HUDEP-2 (cell line): ENCODE measurements at regions not wholly inside any gene's neighbourhood (a gene's known extent, or its start where the extent isn't known, plus 50 kb on each side); places are given as distances from the start of the nearest gene placed in this dataset.
"Not testable (repeated sequence)": the region's sequence is repeated elsewhere in the genome, so short reads cannot be mapped to it uniquely, and the experiment has no call there.

Source experiments
- DNase-seq, 76 experiments: peaks; one replicate each; lab custom pipeline; 2025; ENCODE audit not compliant: unreplicated experiment in 76 of 76; lab: John Stamatoyannopoulos, UW

- DNase-seq: no peak
Measured at GRCh38 chr6:145273136-145273535, 462.2 kb downstream of the EPM2A start.

DNA sequence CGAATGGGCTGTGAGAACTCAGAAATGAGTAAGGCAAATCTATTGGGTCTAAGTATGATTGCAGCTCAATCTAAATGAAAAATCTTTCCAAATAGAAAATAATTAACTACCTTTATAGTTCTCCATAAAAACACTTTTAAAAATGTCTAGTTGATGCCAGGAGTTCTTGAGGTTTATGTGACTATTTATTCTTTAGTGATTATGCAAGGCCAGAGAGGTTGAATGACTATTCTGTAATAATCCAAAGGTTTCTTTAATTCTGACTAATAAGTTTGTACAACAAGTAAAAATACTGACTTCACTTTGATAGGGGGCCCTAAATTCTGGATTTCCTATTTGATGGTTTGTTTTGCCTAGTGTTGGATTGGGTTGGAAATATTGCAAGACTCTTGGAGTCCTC, 461.2 kb downstream of the EPM2A start:
- no peak for DNase-seq

DNA sequence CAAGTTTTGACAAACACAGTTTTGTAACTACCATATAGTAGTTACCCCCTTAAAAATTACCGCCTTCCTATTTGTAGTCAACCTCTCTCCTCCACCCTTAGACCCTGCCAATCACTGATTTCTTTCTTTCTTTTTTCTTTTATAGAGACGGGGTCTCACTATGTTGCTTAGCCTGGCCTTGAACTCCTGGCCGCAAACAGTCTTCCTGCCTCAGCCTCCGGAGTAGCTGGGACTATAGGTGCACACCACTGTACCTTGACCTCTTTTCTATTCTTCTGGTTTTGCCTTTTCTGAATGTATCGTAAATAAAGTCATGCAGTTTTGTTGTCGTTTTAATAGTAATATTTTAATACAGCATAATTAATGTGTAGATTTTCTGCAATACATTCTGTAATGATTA, 460.3 kb downstream of the EPM2A start:
- DNase-seq: no peak

DNA sequence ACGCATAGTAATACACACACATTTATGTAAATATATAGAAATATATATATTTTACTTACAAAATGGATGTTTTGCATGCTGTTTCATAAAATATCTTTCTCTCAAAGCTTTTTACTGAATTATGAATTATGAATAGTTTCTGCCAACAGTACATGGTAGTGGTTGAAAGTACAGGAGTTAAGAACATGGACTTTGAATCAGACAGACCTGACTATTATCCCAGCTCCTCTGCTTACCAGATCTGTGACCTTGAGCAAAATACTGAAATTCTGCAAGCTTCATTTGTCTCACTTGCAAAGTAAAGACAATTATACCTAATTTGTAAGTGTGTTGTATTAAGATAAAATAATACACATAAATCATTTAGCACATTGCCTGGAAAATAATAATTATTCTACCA, 459.5 kb downstream of the EPM2A start:
- DNase-seq: no peak

DNA sequence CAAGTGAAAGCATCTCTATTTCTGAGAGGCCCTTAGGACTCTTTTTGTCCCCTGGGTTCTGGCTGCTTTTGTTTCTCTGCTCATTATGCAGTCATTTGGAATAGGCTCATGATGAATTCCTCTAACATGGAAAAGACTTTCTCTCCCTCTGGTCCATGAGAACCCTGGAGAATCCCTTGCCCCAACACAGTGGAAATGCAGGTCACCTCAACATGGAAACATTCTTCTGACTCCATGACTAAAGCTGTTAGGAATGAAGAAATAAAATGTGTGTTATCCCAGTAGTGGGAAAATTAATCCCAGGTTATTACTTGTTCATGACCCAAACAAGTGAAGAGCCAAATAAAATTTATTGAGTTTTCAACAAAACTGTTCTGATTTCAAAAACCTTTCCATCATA, 458.6 kb downstream of the EPM2A start:
- no peak for DNase-seq

DNA sequence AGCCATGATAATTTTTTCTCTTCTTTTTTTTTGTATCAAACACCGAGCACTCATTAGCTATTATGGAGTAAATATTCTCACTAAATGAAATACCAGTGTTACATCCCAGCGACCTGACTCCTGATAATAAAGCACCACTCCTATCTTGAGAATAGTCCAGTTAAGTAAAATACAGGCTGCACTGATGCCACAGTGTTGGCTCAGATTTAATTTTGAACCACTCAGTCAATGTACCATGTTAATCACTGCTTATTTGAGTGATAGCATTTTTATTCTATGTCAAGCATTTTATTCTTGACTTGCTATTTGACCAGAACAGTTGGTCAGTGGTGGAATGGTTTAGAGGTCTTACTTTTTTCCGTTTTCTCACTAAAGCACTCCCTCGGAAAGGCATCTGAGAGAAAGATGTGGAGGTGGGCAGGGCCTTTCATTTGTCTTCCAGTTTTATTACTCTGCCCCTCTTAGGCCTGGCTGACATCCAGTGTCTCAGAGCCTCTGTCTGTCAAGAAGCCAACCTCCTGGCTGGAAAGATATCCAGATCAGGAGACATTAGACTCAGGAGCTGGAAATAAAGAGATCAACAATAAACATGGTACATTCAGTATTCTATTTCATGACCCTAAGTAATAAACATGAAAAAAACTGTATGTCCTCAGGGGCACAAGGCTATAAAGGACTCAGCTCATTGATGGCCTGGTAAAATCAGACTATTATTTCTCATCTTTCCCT, 457.8 kb downstream of the EPM2A start:
- no peak for DNase-seq

GRCh38 chr6:145278163-145278807, 457.0 kb downstream of the EPM2A start:
- no peak for DNase-seq

GRCh38 chr6:145279551-145279950, 455.8 kb downstream of the EPM2A start:
- DNase-seq: no peak

GRCh38 chr6:145279993-145280392, 455.3 kb downstream of the EPM2A start:
- no peak for DNase-seq

DNA sequence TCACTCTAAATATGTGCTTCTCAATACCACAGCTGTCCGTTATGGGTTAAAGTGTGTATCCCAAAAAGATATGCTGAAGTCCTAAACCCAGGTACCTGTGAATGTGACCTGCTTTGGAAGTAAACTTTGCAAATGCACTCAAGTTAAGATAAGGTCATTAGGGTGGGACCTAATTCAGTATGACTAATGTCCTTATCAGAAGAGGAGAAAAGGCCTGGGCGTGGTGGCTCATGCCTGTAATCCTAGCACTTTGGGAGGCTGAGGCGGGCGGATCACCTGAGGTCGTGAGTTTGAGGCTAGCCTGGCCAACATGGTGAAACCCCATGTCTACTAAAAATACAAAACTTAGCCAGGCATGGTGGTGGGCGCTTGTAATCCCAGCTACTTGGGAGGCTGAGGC, 452.1 kb downstream of the EPM2A start:
- not testable (repeated sequence) for DNase-seq

DNA sequence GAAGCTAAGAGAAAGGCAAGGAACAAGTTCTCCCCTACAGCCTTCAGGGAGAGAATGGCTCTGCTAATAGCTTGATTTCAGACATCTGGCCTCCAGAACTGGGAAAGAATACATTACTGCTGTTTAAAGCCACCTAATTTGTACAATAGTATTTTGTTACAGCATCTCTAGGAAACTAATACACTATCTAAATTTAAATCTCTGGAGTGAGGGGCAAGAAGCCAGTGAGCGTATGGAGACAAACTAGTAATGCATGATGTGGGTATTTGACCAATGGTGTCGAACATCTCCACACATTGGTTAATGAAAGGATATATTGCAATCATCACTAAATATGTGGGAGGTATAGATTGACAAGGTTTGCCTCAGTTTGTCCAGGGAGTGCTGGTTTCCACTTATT, 451.5 kb downstream of the EPM2A start:
- DNase-seq: no peak

- no peak for DNase-seq
Measured at GRCh38 chr6:145286916-145287315, 448.4 kb downstream of the EPM2A start.

- no peak for DNase-seq
Measured at GRCh38 chr6:145289573-145289972, 445.7 kb downstream of the EPM2A start.

GRCh38 chr6:145290122-145290521, 445.2 kb downstream of the EPM2A start:
- DNase-seq: no peak

- DNase-seq: no peak
Measured at GRCh38 chr6:145292066-145292465, 443.3 kb downstream of the EPM2A start.

DNA sequence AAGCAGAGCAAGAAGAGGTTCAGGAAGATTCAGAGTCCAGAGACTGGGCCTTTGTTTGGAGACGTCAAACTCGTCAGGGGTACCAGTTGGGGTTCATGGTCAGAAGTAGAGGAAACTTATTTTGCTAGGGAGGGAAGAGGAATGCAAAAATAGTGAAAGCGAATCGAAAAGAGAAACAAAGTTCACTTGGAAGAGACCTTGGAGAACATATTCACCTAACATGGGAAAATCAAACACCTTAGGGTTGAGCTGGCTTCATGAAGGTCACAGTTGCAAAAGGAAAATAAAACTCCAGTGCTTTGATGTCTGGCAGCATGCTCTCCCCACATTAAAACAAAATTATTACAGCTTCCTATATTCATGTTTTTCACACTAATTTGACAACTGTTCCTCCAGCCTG, 440.4 kb downstream of the EPM2A start:
- no peak for DNase-seq

DNA sequence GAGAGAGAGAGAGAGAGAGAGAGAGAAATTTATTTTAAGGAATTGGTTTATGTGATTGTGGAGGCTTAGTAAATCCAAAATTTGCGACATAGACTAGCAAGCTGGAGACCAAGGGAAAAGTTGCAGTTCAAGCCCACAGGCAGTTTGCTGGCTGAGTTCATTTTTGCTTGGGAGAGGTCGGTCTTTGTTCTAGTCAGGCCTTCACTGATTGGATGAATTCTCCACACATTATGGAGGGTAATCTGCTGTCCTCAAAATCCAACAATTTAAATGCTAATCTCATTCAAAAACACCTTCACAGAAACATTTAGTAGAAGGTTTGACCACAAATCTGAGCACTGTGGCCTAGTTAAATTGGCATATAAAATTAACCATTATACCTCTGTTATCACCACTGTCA, 439.6 kb downstream of the EPM2A start:
- no peak for DNase-seq

- no peak for DNase-seq
Measured at GRCh38 chr6:145305670-145306069, 429.6 kb downstream of the EPM2A start.

GRCh38 chr6:145306489-145306888, 428.8 kb downstream of the EPM2A start:
- no peak for DNase-seq

DNA sequence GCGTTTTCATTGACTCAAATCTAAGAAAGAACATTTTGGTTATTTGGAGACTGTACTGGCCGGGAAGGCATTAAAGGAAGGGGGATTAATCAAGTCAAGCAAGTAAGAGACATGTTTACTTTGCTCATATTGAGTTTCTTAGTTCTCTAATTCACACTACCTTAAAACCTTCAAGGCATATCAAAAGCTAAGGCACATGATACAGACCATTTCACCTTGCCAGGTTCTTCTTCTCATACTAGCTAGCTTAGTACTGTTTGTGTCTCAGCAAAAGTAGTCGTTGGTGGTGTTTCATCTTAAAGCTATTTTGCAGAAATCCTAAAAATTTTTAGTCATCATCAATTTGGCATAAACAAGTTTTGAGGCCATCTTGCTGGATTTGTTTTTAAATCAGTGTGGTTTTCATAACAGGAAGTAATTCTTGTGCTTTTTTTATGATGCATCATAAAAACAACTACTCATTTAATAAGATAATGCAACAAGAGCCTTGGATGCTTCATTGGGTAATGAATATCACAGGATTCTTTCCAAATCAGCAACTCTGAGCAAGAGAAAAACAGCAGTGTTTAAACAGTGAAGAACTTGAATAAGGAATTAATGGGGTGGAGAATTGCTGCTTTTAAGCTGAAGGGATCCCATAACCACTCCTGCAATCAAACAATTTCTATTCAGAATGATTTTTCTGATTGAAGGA, 425.3 kb downstream of the EPM2A start:
- no peak for DNase-seq

DNA sequence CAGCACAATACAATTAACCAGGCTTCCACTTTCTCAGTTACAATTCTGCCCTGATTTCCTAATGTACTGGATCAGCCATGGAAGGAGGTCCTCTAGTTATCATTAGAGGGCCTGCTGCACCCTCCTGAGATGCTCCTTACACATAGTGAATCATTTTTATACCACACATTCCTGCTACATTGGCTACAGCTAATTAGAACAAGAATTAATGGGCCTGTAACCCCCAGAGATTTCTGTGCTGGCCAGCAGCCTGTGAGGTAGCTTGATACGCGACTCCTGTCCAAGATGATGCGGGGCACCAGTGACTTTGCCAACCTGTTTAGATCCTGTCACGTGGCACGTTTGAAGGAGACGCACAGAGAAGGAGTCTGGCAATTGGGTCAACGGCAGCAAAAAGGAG, 422.8 kb downstream of the EPM2A start:
- no peak for DNase-seq
